Activated CD4-positive, alpha-beta memory T cell treated with anti-CD3 and anti-CD28 coated beads, Interleukin-2, amount 10 ng/mL, durations not matched to agents 7 days and 5 days (primary cell): ENCODE measurements at regions not wholly inside any gene's neighbourhood (a gene's known extent, or its start where the extent isn't known, plus 50 kb on each side); places are given as distances from the start of the nearest gene placed in this dataset.

ENCODE experiments used
- CTCF ChIA-PET: fragments of 350-600 bp; sonication (Branson Sonifier 250); formaldehyde crosslinking; loops from one replicate; lab custom pipeline; 2021; ENCODE audit warnings: antibody characterized with exemption, inconsistent platforms; lab: Charles Lee
- POLR2A ChIA-PET: fragments of 350-600 bp; sonication (Branson Sonifier 250); formaldehyde crosslinking; loops from one replicate; lab custom pipeline; 2021; ENCODE audit warnings: antibody characterized with exemption; lab: Charles Lee
- DNase-seq: peaks from one replicate; pipeline ENCODE4 v3.0.0-alpha.2; 2020
- H3K27ac Mint-ChIP-seq: one replicate; pipeline ENCODE4 v1.8.0; 2021; ENCODE audit warnings: mild to moderate bottlenecking, mixed read lengths
- H3K27me3 Mint-ChIP-seq: one replicate; pipeline ENCODE4 v1.8.0; 2021; ENCODE audit warnings: mixed read lengths
- H3K36me3 Mint-ChIP-seq: one replicate; pipeline ENCODE4 v1.8.0; 2021; ENCODE audit warnings: low read depth, mixed read lengths
- H3K4me1 Mint-ChIP-seq: one replicate; pipeline ENCODE4 v1.8.0; 2021; ENCODE audit warnings: mixed read lengths
- H3K4me3 Mint-ChIP-seq: one replicate; pipeline ENCODE4 v1.8.0; 2021; ENCODE audit warnings: mild to moderate bottlenecking, mixed read lengths
- H3K9me3 Mint-ChIP-seq: one replicate; pipeline ENCODE4 v1.8.0; 2021; ENCODE audit warnings: mixed read lengths

- no peak overlapping the region for H3K27ac Mint-ChIP-seq
- H3K27me3 Mint-ChIP-seq, result no peaks in the 10 kb centered on the region
- no peaks in the 10 kb centered on the region for H3K4me1 Mint-ChIP-seq
- POLR2A ChIA-PET, result no interaction called here
- H3K4me3 Mint-ChIP-seq, result no peak overlapping the region
- H3K36me3 Mint-ChIP-seq, result no peaks in the 10 kb centered on the region
- no peak for DNase-seq
- no peaks in the 10 kb centered on the region for H3K9me3 Mint-ChIP-seq
- CTCF ChIA-PET, result no interaction called here
Observed at GRCh38 chr20:52688345-52688744, 283.8 kb upstream of the TSHZ2 start.

DNA sequence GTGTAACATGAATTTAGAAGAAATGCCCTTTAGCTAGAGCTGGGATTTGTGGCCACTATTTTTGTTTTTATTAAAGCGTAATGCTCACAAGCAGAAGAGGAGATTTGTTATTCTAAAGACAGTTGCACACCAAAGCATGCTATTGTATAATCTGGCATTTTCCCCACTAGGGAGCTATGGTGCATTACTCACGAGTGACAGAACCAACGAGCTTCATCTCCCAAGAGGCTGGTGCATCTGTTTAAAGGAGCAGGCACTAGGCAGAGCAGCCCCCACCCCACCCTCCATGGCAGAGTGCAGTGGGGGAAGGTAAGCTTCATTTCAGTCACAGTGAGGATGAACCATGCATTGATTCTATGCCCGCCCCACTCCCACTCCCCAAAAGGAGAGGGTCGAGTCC, 287.3 kb upstream of the TSHZ2 start:
- H3K27me3 Mint-ChIP-seq, result no peaks in the 10 kb centered on the region
- ChIA-PET CTCF (no interaction called here), POLR2A (no interaction called here)
- H3K4me3 Mint-ChIP-seq, result no peak overlapping the region
- peaks cover 4% of the 10 kb centered on the region for H3K9me3 Mint-ChIP-seq
- H3K27ac Mint-ChIP-seq, result no peak overlapping the region
- no peak for DNase-seq
- H3K4me1 Mint-ChIP-seq, result no peaks in the 10 kb centered on the region
- no peaks in the 10 kb centered on the region for H3K36me3 Mint-ChIP-seq

DNA sequence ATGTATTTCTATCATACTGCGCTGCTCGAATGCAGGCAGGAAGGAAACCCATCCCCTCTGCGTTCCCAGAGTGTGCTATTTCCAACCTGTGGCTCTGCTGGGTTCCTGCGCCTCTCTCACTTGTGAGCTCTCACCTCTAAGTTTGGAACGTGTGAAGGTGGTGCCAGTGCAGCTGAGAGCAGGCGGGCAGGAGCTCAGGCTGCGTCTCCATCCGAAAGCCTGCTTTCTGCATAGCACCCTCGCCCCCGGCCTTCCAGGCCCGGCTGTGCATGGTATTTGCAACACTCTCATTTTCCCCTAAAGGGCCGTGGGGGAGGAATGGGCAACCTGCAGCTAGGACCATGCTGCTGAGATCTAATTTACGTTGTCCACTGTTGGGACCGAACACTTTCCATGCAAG, 288.0 kb upstream of the TSHZ2 start:
- no peak for DNase-seq
- Mint-ChIP-seq H3K4me3 (no peak overlapping the region), H3K4me1 (no peaks in the 10 kb centered on the region), H3K27ac (no peak overlapping the region), H3K27me3 (no peaks in the 10 kb centered on the region), H3K36me3 (no peaks in the 10 kb centered on the region), H3K9me3 (peaks cover 4% of the 10 kb centered on the region)
- POLR2A ChIA-PET, result no interaction called here
- CTCF ChIA-PET, result no interaction called here

DNA sequence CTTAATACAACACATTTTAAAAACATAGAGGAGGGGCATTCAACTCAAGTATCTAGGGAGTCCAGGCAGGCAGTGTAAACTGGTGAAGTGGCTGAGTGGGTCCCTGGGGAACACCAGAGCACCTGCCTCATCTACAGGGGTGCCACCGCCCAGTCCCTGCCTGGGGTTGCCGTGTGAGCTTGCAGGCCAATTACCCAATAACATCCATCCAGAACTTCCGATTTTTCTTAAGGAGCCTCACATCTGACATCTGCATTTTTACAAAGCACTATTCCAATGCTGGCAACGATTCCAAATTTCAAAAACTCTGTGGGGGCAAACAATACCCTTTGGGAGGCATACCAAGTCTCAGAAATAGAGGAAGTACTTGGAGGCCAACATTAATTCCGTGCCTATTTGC, 288.4 kb upstream of the TSHZ2 start:
- peaks cover 1% of the 10 kb centered on the region for H3K27me3 Mint-ChIP-seq
- no peak for DNase-seq
- no peaks in the 10 kb centered on the region for H3K36me3 Mint-ChIP-seq
- peaks cover 4% of the 10 kb centered on the region for H3K9me3 Mint-ChIP-seq
- H3K4me3 Mint-ChIP-seq, result no peak overlapping the region
- H3K4me1 Mint-ChIP-seq, result no peaks in the 10 kb centered on the region
- no peak overlapping the region for H3K27ac Mint-ChIP-seq
- ChIA-PET POLR2A (no interaction called here), CTCF (no interaction called here)

DNA sequence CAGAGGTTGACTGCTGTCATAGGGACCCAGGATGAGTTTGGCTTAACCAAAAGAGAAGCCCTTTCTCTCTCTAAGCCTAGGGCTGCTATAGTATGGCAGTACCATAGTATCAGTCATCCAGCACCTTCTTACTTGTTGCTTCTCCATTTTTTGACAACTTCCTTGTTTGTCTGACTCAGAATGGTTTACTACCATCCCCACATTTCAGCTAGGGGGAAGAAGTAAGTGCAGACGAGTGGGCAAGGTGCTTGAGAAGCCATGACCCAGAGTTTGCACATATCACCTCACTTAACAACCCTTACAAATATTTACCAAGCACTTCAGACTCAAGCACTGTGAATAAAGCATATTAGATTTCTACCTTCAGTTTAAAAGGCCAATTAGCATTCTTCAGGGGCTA, 289.9 kb upstream of the TSHZ2 start:
- Mint-ChIP-seq H3K27ac (no peak overlapping the region), H3K9me3 (peaks cover 4% of the 10 kb centered on the region), H3K27me3 (peaks cover 1% of the 10 kb centered on the region), H3K4me1 (no peaks in the 10 kb centered on the region), H3K36me3 (no peaks in the 10 kb centered on the region), H3K4me3 (no peak overlapping the region)
- ChIA-PET CTCF (no interaction called here), POLR2A (no interaction called here)
- no peak for DNase-seq

DNA sequence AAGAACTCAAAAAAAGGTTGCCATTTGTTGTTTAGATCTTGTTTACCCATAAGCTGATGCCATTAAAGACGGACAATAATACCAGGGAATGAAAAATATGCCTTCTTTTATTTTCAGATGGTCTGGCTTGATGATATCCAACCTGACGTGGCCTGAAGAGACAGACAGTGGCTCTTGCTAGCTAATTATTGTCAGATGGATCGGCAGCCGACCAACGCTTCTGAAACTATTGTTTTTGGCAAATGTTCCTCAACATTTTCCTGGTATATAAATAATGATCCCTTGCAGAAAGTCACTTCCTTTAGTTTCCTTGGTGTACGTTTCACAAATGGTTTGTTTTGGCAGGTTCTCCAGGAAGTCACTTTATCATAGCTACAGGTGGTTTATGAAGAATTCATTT, 290.9 kb upstream of the TSHZ2 start:
- peaks cover 1% of the 10 kb centered on the region for H3K27me3 Mint-ChIP-seq

GRCh38 chr20:52677216-52677615, 294.9 kb upstream of the TSHZ2 start:
- POLR2A ChIA-PET, result no interaction called here
- Mint-ChIP-seq H3K4me1 (no peaks in the 10 kb centered on the region), H3K9me3 (peaks cover 2% of the 10 kb centered on the region), H3K27ac (no peak overlapping the region), H3K36me3 (no peaks in the 10 kb centered on the region), H3K4me3 (no peak overlapping the region), H3K27me3 (peaks cover 1% of the 10 kb centered on the region)
- DNase-seq, result no peak
- CTCF ChIA-PET, result no interaction called here

More for the DNA sequence above, 290.9 kb upstream of the TSHZ2 start:
- Mint-ChIP-seq H3K4me1 (no peaks in the 10 kb centered on the region), H3K27ac (no peak overlapping the region), H3K36me3 (no peaks in the 10 kb centered on the region), H3K4me3 (no peak overlapping the region), H3K9me3 (peaks cover 4% of the 10 kb centered on the region)
- no peak for DNase-seq
- CTCF ChIA-PET, result no interaction called here
- POLR2A ChIA-PET, result no interaction called here

DNA sequence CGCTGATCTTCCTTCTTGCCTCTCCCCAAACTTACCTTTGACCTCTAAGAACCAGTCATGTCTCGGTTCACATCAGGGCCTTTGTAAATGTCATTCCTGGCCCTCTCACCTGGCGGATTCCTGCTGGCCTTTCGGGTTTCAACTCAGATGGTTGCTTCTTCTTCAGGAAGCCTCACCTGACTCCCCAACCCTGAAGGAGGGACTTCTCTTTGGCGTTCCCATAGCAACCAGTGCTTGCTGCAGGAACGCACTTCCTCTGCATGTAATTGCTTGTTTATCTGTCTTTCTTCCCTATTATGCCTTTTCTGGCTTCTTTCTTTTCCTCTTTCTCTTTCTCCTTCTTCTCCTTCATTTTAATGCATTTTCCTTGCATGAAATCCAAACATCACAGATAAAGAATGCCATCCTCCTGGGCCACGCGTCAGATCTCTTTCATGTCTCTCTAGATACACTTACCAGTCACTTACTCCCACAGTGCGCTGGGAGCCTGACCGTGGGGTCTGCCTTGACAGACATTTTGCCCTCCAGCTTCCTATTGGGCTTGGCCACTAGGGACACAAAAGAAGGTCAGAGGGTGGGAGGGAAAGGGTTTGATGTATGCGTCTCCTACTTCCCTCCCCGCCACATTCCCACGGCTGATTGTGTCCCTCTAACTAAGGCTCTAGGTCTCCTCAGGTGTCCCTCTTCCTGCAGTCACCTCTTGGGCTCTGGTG, 295.7 kb upstream of the TSHZ2 start:
- POLR2A ChIA-PET, result no interaction called here
- CTCF ChIA-PET, result no interaction called here
- Mint-ChIP-seq H3K27ac (no peak overlapping the region), H3K4me1 (no peaks in the 10 kb centered on the region), H3K4me3 (no peak overlapping the region), H3K36me3 (no peaks in the 10 kb centered on the region), H3K9me3 (no peaks in the 10 kb centered on the region), H3K27me3 (peaks cover 1% of the 10 kb centered on the region)
- no peak for DNase-seq

DNA sequence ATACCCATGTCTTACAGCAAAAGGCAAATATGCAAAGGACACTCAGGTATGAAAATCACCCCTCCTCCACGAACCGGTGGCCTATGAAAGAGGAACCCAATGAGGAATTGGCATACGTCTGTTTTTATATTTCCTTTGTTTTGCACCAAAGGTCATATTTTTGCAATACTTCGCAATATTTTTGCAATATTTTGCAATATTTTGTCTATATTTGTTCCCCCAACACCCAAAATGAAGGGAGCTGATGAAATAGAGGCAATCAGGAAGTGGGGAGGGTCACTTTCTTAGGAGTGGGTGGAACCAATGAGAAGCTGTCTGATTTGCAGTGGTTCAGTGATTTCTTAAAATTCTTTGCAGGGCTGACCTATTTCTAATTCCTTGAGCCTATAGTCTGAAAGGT, 296.8 kb upstream of the TSHZ2 start:
- peaks cover 4% of the 10 kb centered on the region for H3K9me3 Mint-ChIP-seq
- CTCF ChIA-PET, result no interaction called here
- POLR2A ChIA-PET, result no interaction called here
- no peak overlapping the region for H3K27ac Mint-ChIP-seq
- H3K4me1 Mint-ChIP-seq, result no peaks in the 10 kb centered on the region
- H3K36me3 Mint-ChIP-seq, result no peaks in the 10 kb centered on the region
- no peak for DNase-seq
- no peak overlapping the region for H3K4me3 Mint-ChIP-seq
- peaks cover 1% of the 10 kb centered on the region for H3K27me3 Mint-ChIP-seq

- Mint-ChIP-seq H3K27me3 (no peaks in the 10 kb centered on the region), H3K9me3 (peaks cover 5% of the 10 kb centered on the region), H3K4me3 (no peak overlapping the region), H3K27ac (no peak overlapping the region), H3K36me3 (no peaks in the 10 kb centered on the region), H3K4me1 (no peaks in the 10 kb centered on the region)
- no peak for DNase-seq
- POLR2A ChIA-PET, result no interaction called here
- CTCF ChIA-PET, result no interaction called here
Observed at GRCh38 chr20:52668626-52669025, 303.5 kb upstream of the TSHZ2 start.

- Mint-ChIP-seq H3K4me1 (no peaks in the 10 kb centered on the region), H3K4me3 (no peak overlapping the region), H3K36me3 (no peaks in the 10 kb centered on the region), H3K27me3 (no peaks in the 10 kb centered on the region), H3K27ac (no peak overlapping the region), H3K9me3 (peaks cover 5% of the 10 kb centered on the region)
- CTCF ChIA-PET, result no interaction called here
- POLR2A ChIA-PET, result no interaction called here
- DNase-seq, result no peak
Observed at GRCh38 chr20:52667358-52667757, 304.8 kb upstream of the TSHZ2 start.

DNA sequence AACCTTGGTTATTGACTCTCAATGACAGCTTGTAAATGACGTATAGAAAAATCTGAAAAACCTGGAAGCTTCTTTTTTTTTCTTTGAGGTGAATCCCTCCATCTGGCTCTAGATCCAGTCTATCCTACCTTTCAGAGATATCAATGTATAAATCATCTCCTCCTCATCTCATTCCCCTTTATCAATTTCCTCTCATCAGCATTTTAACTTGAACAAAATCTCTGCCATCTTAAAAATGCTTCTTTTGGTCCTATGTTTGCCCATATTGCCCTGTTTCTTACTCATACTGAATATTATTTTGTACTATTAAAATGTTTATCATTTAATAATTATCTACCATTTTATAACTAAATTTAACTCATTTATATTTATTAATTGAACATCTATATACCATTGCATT, 306.7 kb upstream of the TSHZ2 start:
- DNase-seq, result no peak
- H3K36me3 Mint-ChIP-seq, result no peaks in the 10 kb centered on the region
- no peaks in the 10 kb centered on the region for H3K27me3 Mint-ChIP-seq
- CTCF ChIA-PET, result no interaction called here
- no peak overlapping the region for H3K4me3 Mint-ChIP-seq
- H3K9me3 Mint-ChIP-seq, result peaks cover 2% of the 10 kb centered on the region
- H3K27ac Mint-ChIP-seq, result no peak overlapping the region
- H3K4me1 Mint-ChIP-seq, result no peaks in the 10 kb centered on the region
- POLR2A ChIA-PET, result no interaction called here

DNA sequence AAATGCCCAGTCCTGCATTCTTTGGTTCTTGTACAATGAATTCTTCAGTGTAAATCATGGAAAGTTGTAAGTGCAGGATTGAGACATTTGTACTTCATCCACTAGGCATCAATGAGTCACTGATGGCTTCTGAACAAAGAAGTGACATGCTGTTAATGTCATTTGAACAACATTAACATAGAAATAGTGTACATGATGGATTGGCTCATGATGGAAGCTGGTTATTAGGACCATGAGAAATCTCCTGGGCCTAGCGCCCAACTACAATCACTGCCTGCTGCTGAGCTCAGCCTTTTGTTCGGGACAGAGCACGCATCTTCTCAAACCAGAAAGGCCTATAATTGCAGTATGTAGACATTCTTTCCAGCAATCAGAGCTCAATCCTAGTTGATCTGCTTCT, 316.8 kb upstream of the TSHZ2 start:
- H3K27ac Mint-ChIP-seq, result no peak overlapping the region
- H3K27me3 Mint-ChIP-seq, result no peaks in the 10 kb centered on the region
- no peak overlapping the region for H3K4me3 Mint-ChIP-seq
- H3K9me3 Mint-ChIP-seq, result no peaks in the 10 kb centered on the region
- CTCF ChIA-PET, result no interaction called here
- no peaks in the 10 kb centered on the region for H3K4me1 Mint-ChIP-seq
- H3K36me3 Mint-ChIP-seq, result no peaks in the 10 kb centered on the region
- POLR2A ChIA-PET, result no interaction called here
- no peak for DNase-seq

DNA sequence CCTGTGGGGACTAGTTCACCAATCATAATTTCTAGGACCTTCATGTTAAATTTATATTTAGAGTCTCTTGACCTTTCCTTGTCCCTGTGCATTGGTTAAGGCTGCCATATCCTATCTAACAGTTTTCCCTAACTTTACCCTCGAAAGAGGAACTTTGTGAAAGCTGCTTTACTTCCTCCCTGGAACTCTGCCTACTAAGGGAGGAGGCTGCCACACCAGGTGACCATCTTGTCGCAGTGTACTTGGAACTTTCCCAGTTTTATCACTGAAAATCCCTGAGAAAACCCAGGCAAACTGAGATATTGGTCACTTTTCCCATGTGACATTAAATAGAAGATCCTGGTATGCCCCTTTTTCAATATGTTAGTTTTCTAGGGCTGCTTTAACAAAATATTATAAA, 317.6 kb upstream of the TSHZ2 start:
- ChIA-PET POLR2A (no interaction called here), CTCF (no interaction called here)
- H3K36me3 Mint-ChIP-seq, result no peaks in the 10 kb centered on the region
- no peaks in the 10 kb centered on the region for H3K9me3 Mint-ChIP-seq
- H3K4me1 Mint-ChIP-seq, result no peaks in the 10 kb centered on the region
- DNase-seq, result no peak
- H3K27ac Mint-ChIP-seq, result no peak overlapping the region
- H3K27me3 Mint-ChIP-seq, result no peaks in the 10 kb centered on the region
- no peak overlapping the region for H3K4me3 Mint-ChIP-seq
